GM12873 (cell line): ENCODE measurements at regions not wholly inside any gene's neighbourhood (a gene's known extent, or its start where the extent isn't known, plus 50 kb on each side); places are given as distances from the start of the nearest gene placed in this dataset.
A peak's percentile ranks its signal among the peaks of the same experiment; 100 is the strongest.

ENCODE experiments used
- CTCF ChIP-seq: IDR thresholded peaks from 2 replicates; pipeline ENCODE4 v1.5.1; 2012; ENCODE audit warnings: low read depth, mild to moderate bottlenecking, moderate library complexity, low read length, control low read depth; ENCODE audit not compliant: insufficient read depth; ENCODE audit errors: missing control alignments

- TF ChIP-seq CTCF, result no peak
Measured at GRCh38 chr1:222138095-222138494, 396.2 kb upstream of the DUSP10 start.

- no peak for TF ChIP-seq CTCF
Measured at GRCh38 chr1:222136869-222137268, 395.0 kb upstream of the DUSP10 start.

GRCh38 chr1:222129041-222129440 is 387.2 kb upstream of the DUSP10 start:
- no peak for TF ChIP-seq CTCF

- no peak for TF ChIP-seq CTCF
Measured at GRCh38 chr1:222127526-222128152, 385.8 kb upstream of the DUSP10 start.

- TF ChIP-seq CTCF, result no peak
Measured at GRCh38 chr1:222127096-222127495, 385.2 kb upstream of the DUSP10 start.

- TF ChIP-seq CTCF, result no peak
Measured at GRCh38 chr1:222126052-222126451, 384.2 kb upstream of the DUSP10 start.

GRCh38 chr1:222124602-222125001 is 382.7 kb upstream of the DUSP10 start:
- TF ChIP-seq CTCF, result peak; percentile 24

GRCh38 chr1:222123111-222123510 is 381.2 kb upstream of the DUSP10 start:
- TF ChIP-seq CTCF, result no peak
